Upper lobe of left lung (tissue), 6 donors: ENCODE measurements at regions not wholly inside any gene's neighbourhood (a gene's known extent, or its start where the extent isn't known, plus 50 kb on each side); places are given as distances from the start of the nearest gene placed in this dataset.
"Not testable (repeated sequence)": the region's sequence is repeated elsewhere in the genome, so short reads cannot be mapped to it uniquely, and the experiment has no call there.

ENCODE experiments used
- ATAC-seq, 2 donors: fragments of 200-7000 bp; cut with Tn5 transposase; one replicate each; pipeline ENCODE4 v1.9.1; 2022; ENCODE audit warnings: mild to moderate bottlenecking in 2 of 2, moderate library complexity in 2 of 2; ENCODE audit not compliant: low FRiP score in 2 of 2
- DNase-seq, 2 donors: peaks; one replicate each; pipeline ENCODE4 v3.0.0-alpha.2; 2019 to 2020
- H3K27ac ChIP-seq, 4 donors: fragments of 200-600 bp; sonication (generic); one replicate each; pipeline ENCODE4 v1.5.1; 2016 to 2019
- H3K27me3 ChIP-seq, 4 donors: fragments of 200-600 bp; sonication (generic); one replicate each; pipeline ENCODE4 v1.5.1; 2017 to 2019
- H3K36me3 ChIP-seq, 4 donors: fragments of 200-600 bp; sonication (generic); one replicate each; pipeline ENCODE4 v1.5.1; 2016 to 2019
- H3K4me1 ChIP-seq, 4 donors: fragments of 200-600 bp; sonication (generic); one replicate each; pipeline ENCODE4 v1.5.1; 2018 to 2019
- H3K4me3 ChIP-seq, 4 donors: fragments of 200-600 bp; sonication (generic); one replicate each; pipeline ENCODE4 v1.5.1; 2017 to 2019; ENCODE audit warnings: mild to moderate bottlenecking in 2 of 4, moderate library complexity in 1 of 4
- H3K9me3 ChIP-seq, 4 donors: fragments of 200-600 bp; sonication (generic); one replicate each; pipeline ENCODE4 v1.5.1; 2018 to 2019
- WGBS, 2 donors: methylation state at CpG; one replicate each; pipeline ENCODE4 v1.1.5; 2017 to 2018; 5-methylcytosine and 5-hydroxymethylcytosine counted together
- donor health status: DM: no; HTN: no; CAD: no; lungs with moderate emphysema.
- donor health status: DM: no; HTN: yes; CAD: no; lungs with severe emphysema.

DNA sequence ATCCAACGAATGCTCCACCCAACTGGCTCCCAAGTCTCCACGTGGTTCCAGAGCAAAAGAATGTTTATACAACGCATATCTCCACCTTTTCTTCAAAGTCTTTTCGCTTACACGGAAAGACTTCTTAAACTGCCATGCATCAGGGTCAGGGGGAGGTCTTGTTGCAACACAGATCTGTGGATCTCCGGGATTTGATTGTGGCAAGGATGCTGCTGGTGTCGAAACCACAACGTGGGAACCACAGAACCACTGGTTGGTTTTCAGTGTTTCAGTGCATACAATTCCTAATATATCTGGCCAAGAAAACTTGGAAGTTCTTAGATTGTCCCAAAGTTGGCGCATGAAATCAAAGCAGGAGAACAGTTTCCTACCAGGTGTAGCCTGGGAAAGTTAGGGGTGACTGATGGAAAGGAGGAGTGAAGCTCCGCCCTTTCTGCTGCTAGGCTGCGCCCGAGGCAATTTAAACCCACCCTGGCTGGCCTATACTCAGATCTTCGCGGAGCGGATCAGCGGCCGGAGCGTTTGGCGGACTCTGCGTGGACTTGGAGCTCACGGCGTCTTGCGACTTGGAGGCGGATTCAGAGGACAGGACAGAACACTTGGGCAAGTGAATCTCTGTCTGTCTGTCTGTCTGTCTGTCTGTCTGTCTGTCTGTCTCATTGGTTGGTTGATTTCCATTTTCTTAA lies 334.8 kb downstream of the CWH43 start:
- not testable (repeated sequence) for ATAC-seq, H3K36me3 ChIP-seq, H3K4me3 ChIP-seq, H3K27me3 ChIP-seq, H3K4me1 ChIP-seq, H3K27ac ChIP-seq
- DNase-seq = peak in 1 of 2 donors; percentile 30
- 81 to 84% methylated on average over 24 of the region's 24 CpGs for WGBS, 2 donors
- H3K9me3 ChIP-seq = peaks cover 0 to 15% (median 2%) of the 10 kb centered on the region in 4 donors

DNA sequence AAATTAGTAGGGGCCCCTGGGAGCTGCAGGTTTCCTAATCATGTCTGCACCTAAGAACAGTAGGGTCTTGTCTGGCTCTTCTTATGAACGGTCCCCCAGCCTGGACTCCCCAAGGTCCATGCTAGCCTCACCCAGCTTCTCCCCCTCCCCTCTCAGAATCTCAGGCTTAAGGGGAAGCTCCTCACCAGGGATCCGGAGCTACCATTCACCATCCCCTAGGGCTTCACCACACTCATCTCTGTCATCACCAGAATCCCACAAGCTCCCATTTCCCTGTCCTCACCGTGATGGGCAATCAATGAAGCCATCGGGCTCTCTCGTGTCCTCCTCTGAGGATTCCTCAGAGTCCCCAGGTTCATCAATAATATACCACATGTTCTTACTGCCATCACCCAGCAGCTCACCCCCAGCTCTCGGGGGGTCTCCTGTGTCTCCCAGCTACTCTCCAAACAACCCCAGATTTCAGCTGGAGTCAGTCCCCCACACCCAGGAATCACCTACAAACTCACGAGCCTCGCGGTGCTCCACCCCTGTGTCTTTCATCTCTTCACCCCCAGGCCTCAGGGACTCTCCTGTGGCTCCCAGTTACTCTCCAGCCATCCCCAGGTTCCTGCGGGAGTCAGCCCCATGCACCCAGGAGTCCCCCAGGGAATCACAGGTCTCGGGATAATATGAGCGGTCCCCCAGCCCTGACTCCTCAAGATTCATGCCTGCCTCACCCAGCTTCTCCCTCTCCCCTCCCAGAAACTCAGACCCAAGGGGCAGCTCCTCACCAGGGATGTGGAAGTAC lies 335.6 kb downstream of the CWH43 start:
- WGBS, 2 donors = 84 to 88% methylated on average over 12 of the region's 12 CpGs
- ATAC-seq, DNase-seq, H3K4me1 ChIP-seq, H3K27me3 ChIP-seq, H3K4me3 ChIP-seq, H3K27ac ChIP-seq, H3K36me3 ChIP-seq: not testable (repeated sequence)
- peaks cover 0 to 15% (median 2%) of the 10 kb centered on the region in 4 donors for H3K9me3 ChIP-seq

DNA sequence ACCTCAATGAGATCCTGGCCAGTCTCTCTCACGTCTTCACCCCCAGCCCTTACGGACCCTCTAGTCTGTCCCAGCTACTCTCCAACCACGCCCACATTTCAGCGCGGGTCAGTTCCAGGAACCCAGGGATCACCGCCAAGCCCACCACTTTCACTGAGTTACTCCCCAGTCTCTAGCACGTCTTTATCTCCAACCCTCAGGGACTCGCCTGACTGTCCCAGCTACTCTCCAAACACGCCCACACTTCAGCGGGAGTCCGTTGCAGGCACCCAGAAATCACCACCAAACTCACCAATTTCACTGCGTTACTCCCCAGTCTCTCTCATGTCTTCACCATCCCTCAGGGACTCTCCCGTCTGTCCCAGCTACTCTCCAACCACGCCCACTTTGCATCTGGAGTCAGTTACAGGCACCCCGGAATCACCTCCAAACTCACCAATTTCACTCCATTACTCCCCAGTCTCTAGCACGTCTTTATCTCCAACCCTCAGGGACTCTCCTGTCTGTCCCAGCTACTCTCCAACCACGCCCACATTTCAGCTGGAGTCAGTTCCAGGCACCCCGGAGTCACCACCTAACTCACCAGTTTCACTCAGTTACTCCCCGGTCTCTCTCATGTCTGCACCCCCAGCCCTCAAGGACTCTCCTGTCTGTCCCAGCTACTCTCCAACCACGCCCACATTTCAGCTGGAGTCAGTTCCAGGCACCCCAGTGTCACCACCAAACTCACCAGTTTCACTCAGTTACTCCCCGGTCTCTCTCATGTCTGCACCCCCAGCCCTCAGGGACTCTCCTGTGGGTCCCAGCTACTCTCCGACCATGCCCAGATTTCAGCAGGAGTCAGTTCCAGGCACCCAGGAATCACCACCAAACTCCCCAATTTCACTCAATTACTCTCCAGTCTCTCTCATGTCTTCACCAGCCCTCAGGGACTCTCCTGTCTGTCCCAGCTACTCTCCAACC lies 336.8 kb downstream of the CWH43 start:
- H3K36me3 ChIP-seq, H3K27ac ChIP-seq, H3K27me3 ChIP-seq, H3K4me1 ChIP-seq, DNase-seq, H3K4me3 ChIP-seq, ATAC-seq: not testable (repeated sequence)
- peaks cover 0 to 15% (median 2%) of the 10 kb centered on the region in 4 donors for H3K9me3 ChIP-seq
- 76 to 79% methylated on average over 22 of the region's 22 CpGs for WGBS, 2 donors

DNA sequence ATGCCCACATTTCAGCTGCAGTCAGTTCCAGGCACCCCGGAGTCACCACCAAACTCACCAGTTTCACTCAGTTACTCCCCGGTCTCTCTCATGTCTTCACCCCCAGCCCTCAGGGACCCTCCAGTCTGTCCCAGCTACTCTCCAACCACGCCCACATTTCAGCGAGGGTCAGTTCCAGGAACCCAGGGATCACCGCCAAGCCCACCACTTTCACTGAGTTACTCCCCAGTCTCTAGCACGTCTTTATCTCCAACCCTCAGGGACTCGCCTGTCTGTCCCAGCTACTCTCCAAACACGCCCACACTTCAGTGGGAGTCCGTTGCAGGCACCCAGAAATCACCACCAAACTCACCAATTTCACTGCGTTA lies 337.5 kb downstream of the CWH43 start:
- H3K4me1 ChIP-seq, DNase-seq, H3K27me3 ChIP-seq, ATAC-seq, H3K36me3 ChIP-seq, H3K27ac ChIP-seq, H3K4me3 ChIP-seq: not testable (repeated sequence)
- peaks cover 0 to 15% (median 2%) of the 10 kb centered on the region in 4 donors for H3K9me3 ChIP-seq
- 78 to 84% methylated on average over 2 to 6 of the region's 10 CpGs for WGBS, 2 donors
